Neuronal stem cell (in vitro differentiated cells): ENCODE measurements at regions not wholly inside any gene's neighbourhood (a gene's known extent, or its start where the extent isn't known, plus 50 kb on each side); places are given as distances from the start of the nearest gene placed in this dataset.

Source experiments
- DNase-seq: peaks from one replicate; pipeline ENCODE4 v3.0.0-alpha.2; 2013; ENCODE audit warnings: low spot score
- H2AFZ ChIP-seq: one replicate; pipeline ENCODE4 v1.6.1; 2013; ENCODE audit warnings: mild to moderate bottlenecking, low read length, inconsistent platforms
- H2AK5ac ChIP-seq: 2 replicates; pipeline ENCODE4 v1.6.1; 2013; ENCODE audit warnings: low read depth, mild to moderate bottlenecking, inconsistent platforms, low read length, moderate library complexity, mixed read lengths
- H2BK120ac ChIP-seq: 2 replicates; pipeline ENCODE4 v1.6.1; 2013; ENCODE audit warnings: low read depth, mild to moderate bottlenecking, inconsistent platforms, low read length, moderate library complexity, mixed read lengths
- H2BK12ac ChIP-seq: one replicate; pipeline ENCODE4 v1.6.1; 2013; ENCODE audit warnings: low read length, inconsistent platforms
- H2BK15ac ChIP-seq: 2 replicates; pipeline ENCODE4 v1.6.1; 2013; ENCODE audit warnings: mild to moderate bottlenecking, low read length, inconsistent platforms, mixed read lengths
- H2BK5ac ChIP-seq: one replicate; pipeline ENCODE4 v1.6.1; 2013; ENCODE audit warnings: inconsistent platforms, mild to moderate bottlenecking, low read length, moderate library complexity
- H3K14ac ChIP-seq: one replicate; pipeline ENCODE4 v1.6.1; 2013; ENCODE audit warnings: low read length, inconsistent platforms
- H3K18ac ChIP-seq: 2 replicates; pipeline ENCODE4 v1.6.1; 2013; ENCODE audit warnings: low read length, inconsistent platforms
- H3K23ac ChIP-seq: 2 replicates; pipeline ENCODE4 v1.6.1; 2013; ENCODE audit warnings: low read depth, mild to moderate bottlenecking, mixed read lengths, low read length, inconsistent platforms; ENCODE audit not compliant: poor library complexity
- H3K27ac ChIP-seq: replicated peaks from 3 replicates; pipeline ENCODE4 v1.5.1; 2013; ENCODE audit warnings: low read length, inconsistent platforms
- H3K27me3 ChIP-seq, 3 experiments: 2 replicates each; pipeline ENCODE4 v1.6.1; 2013; ENCODE audit warnings: low read length in 3 of 3, mild to moderate bottlenecking in 2 of 3, inconsistent platforms in 1 of 3, low read depth in 1 of 3, mixed read lengths in 1 of 3, moderate library complexity in 1 of 3; ENCODE audit not compliant: control insufficient read depth in 3 of 3, insufficient read depth in 3 of 3
- H3K36me3 ChIP-seq, 2 donors: replicated peaks in 1 of 2; 2 replicates each; pipeline ENCODE4 v1.6.1; 2013; ENCODE audit warnings: low read length in 2 of 2; ENCODE audit not compliant: control insufficient read depth in 2 of 2, insufficient read depth in 2 of 2
- H3K4ac ChIP-seq: 2 replicates; pipeline ENCODE4 v1.6.1; 2013; ENCODE audit warnings: inconsistent platforms, mild to moderate bottlenecking, low read length, moderate library complexity
- H3K4me1 ChIP-seq, 2 donors: 1 replicate in 1 of 2; 2 replicates in 1 of 2; pipeline ENCODE4 v1.6.1; 2013; ENCODE audit warnings: low read length in 2 of 2, low read depth in 1 of 2; ENCODE audit not compliant: control insufficient read depth in 2 of 2, insufficient read depth in 1 of 2
- H3K4me2 ChIP-seq: one replicate; pipeline ENCODE4 v1.6.1; 2013; ENCODE audit warnings: mild to moderate bottlenecking, low read length, inconsistent platforms; ENCODE audit not compliant: insufficient read depth, poor library complexity, severe bottlenecking
- H3K4me3 ChIP-seq, 2 donors: 2 replicates each; pipeline ENCODE4 v1.5.1; 2013; ENCODE audit warnings: low read length in 2 of 2, mild to moderate bottlenecking in 2 of 2, inconsistent platforms in 1 of 2, moderate library complexity in 1 of 2
- H3K79me1 ChIP-seq: one replicate; pipeline ENCODE4 v1.6.1; 2013; ENCODE audit warnings: low read depth, mild to moderate bottlenecking, inconsistent platforms, low read length, moderate library complexity
- H3K9ac ChIP-seq: one replicate; pipeline ENCODE4 v1.6.1; 2013; ENCODE audit warnings: mild to moderate bottlenecking, low read depth, low read length, inconsistent platforms; ENCODE audit not compliant: poor library complexity
- H3K9me3 ChIP-seq, 2 donors: replicated peaks in 1 of 2; 2 replicates each; pipeline versions ENCODE3 to v1.6.1; 2013; ENCODE audit warnings: low read length in 2 of 2, mild to moderate bottlenecking in 2 of 2, inconsistent platforms in 1 of 2, low read depth in 1 of 2, mixed read lengths in 1 of 2, moderate library complexity in 1 of 2; ENCODE audit not compliant: control insufficient read depth in 2 of 2, insufficient read depth in 1 of 2
- H4K8ac ChIP-seq: one replicate; pipeline ENCODE4 v1.6.1; 2013; ENCODE audit warnings: low read depth, mild to moderate bottlenecking, inconsistent platforms, low read length, moderate library complexity
- H4K91ac ChIP-seq: one replicate; pipeline ENCODE4 v1.6.1; 2013; ENCODE audit warnings: low read length, low read depth, mild to moderate bottlenecking, inconsistent platforms; ENCODE audit not compliant: poor library complexity
- WGBS, 2 donors: extraction: QIAGEN DNeasy Blood & Tissue Kit; methylation state at CpG; one replicate each; pipeline ENCODE4 v1.1.7; 2013; ENCODE audit warnings: missing lambda C conversion rate in 2 of 2, mixed read lengths in 1 of 2; ENCODE audit not compliant: insufficient read length in 2 of 2, insufficient replicate concordance in 1 of 2; ENCODE audit errors: extremely low coverage in 2 of 2; 5-methylcytosine and 5-hydroxymethylcytosine counted together

- Histone ChIP-seq H3K23ac (no peak overlapping the region), H3K4me3 (no peak overlapping the region), H3K18ac (no peak overlapping the region), H3K4me1 (no peaks in the 10 kb centered on the region), H3K4me2 (no peak overlapping the region), H2BK15ac (no peak overlapping the region), H3K79me1 (no peaks in the 10 kb centered on the region), H2BK120ac (no peak overlapping the region), H3K4ac (no peak overlapping the region), H3K9ac (no peak overlapping the region), H3K27me3 (no peaks in the 10 kb centered on the region), H2AFZ (no peak overlapping the region), H3K9me3 (no peaks in the 10 kb centered on the region), H2BK12ac (no peak overlapping the region), H4K8ac (no peak overlapping the region), H4K91ac (no peak overlapping the region), H2BK5ac (no peak overlapping the region), H3K36me3 (no peaks in the 10 kb centered on the region), H3K27ac (no peak overlapping the region), H3K14ac (no peak overlapping the region), H2AK5ac (no peak overlapping the region)
- DNase-seq, result no peak
- WGBS, 2 donors, result no CpG with 5 or more reads among the region's 5 CpGs
Observed at GRCh38 chr12:114774699-114775098, 90.7 kb upstream of the TBX3 start.

- Histone ChIP-seq H3K14ac (no peak overlapping the region), H3K79me1 (no peaks in the 10 kb centered on the region), H3K4me1 (no peaks in the 10 kb centered on the region), H2BK5ac (no peak overlapping the region), H2BK12ac (no peak overlapping the region), H2BK15ac (no peak overlapping the region), H2AFZ (no peak overlapping the region), H3K23ac (no peak overlapping the region), H3K4me3 (no peak overlapping the region), H3K9me3 (no peaks in the 10 kb centered on the region), H3K4me2 (no peak overlapping the region), H3K27me3 (no peaks in the 10 kb centered on the region), H2AK5ac (no peak overlapping the region), H3K9ac (no peak overlapping the region), H3K4ac (no peak overlapping the region), H3K27ac (no peak overlapping the region), H3K36me3 (no peaks in the 10 kb centered on the region), H4K8ac (no peak overlapping the region), H3K18ac (peak overlapping the region; percentile 24), H4K91ac (no peak overlapping the region), H2BK120ac (no peak overlapping the region)
- WGBS, 2 donors, result no CpG with 5 or more reads among the region's 11 CpGs
- DNase-seq, result no peak
Observed at GRCh38 chr12:114774197-114774596, 90.2 kb upstream of the TBX3 start.

GRCh38 chr12:114770323-114770722 is 86.3 kb upstream of the TBX3 start:
- Histone ChIP-seq H3K36me3 (no peaks in the 10 kb centered on the region), H3K9me3 (no peaks in the 10 kb centered on the region)
- no CpG with 5 or more reads among the region's 3 CpGs for WGBS, 2 donors

GRCh38 chr12:114769634-114770033 is 85.7 kb upstream of the TBX3 start:
- no peak overlapping the region for H2AK5ac ChIP-seq
- no peak overlapping the region for H2BK12ac ChIP-seq
- H3K4me3 ChIP-seq, result no peak overlapping the region
- no peak overlapping the region for H2BK5ac ChIP-seq
- H3K18ac ChIP-seq, result no peak overlapping the region
- no peak overlapping the region for H3K4me2 ChIP-seq
- H3K9ac ChIP-seq, result no peak overlapping the region
- H2BK15ac ChIP-seq, result no peak overlapping the region
- H4K8ac ChIP-seq, result no peak overlapping the region
- no peaks in the 10 kb centered on the region for H3K9me3 ChIP-seq
- H3K4ac ChIP-seq, result no peak overlapping the region
- no peaks in the 10 kb centered on the region for H3K27me3 ChIP-seq
- H3K23ac ChIP-seq, result no peak overlapping the region
- no peak overlapping the region for H2BK120ac ChIP-seq
- no peak overlapping the region for H2AFZ ChIP-seq
- no peak overlapping the region for H4K91ac ChIP-seq
- WGBS, 2 donors, result no CpG with 5 or more reads among the region's 4 CpGs
- H3K14ac ChIP-seq, result no peak overlapping the region
- no peak for DNase-seq
- H3K36me3 ChIP-seq, result no peaks in the 10 kb centered on the region
- no peaks in the 10 kb centered on the region for H3K4me1 ChIP-seq
- H3K79me1 ChIP-seq, result no peaks in the 10 kb centered on the region
- H3K27ac ChIP-seq, result no peak overlapping the region

More at GRCh38 chr12:114770323-114770722, 86.3 kb upstream of the TBX3 start:
- no peak overlapping the region for H2AFZ ChIP-seq
- H3K9ac ChIP-seq, result no peak overlapping the region
- no peak overlapping the region for H3K4me3 ChIP-seq
- no peaks in the 10 kb centered on the region for H3K79me1 ChIP-seq
- no peak overlapping the region for H2AK5ac ChIP-seq
- H2BK12ac ChIP-seq, result no peak overlapping the region
- no peak overlapping the region for H4K8ac ChIP-seq
- no peak overlapping the region for H3K18ac ChIP-seq
- H4K91ac ChIP-seq, result no peak overlapping the region
- no peak overlapping the region for H3K14ac ChIP-seq
- H3K23ac ChIP-seq, result no peak overlapping the region
- H3K27me3 ChIP-seq, result no peaks in the 10 kb centered on the region
- H2BK120ac ChIP-seq, result no peak overlapping the region
- DNase-seq, result no peak
- H3K4me1 ChIP-seq, result no peaks in the 10 kb centered on the region
- no peak overlapping the region for H3K4me2 ChIP-seq
- no peak overlapping the region for H2BK15ac ChIP-seq
- H3K4ac ChIP-seq, result no peak overlapping the region
- no peak overlapping the region for H3K27ac ChIP-seq
- no peak overlapping the region for H2BK5ac ChIP-seq
